Right ventricle myocardium superior (tissue), 1 donor: ENCODE measurements at regions not wholly inside any gene's neighbourhood (a gene's known extent, or its start where the extent isn't known, plus 50 kb on each side); places are given as distances from the start of the nearest gene placed in this dataset.

ENCODE experiments used
- ATAC-seq: fragments of 200-7000 bp; cut with Tn5 transposase; one replicate; pipeline ENCODE4 v1.9.1; 2020; ENCODE audit warnings: mild to moderate bottlenecking; ENCODE audit not compliant: poor library complexity
- DNase-seq: peaks from one replicate; pipeline ENCODE4 v3.0.0-alpha.2; 2020
- intact Hi-C: fragments of 100-400 bp; cut with DNase I; formaldehyde crosslinking; loops from one replicate; pipeline ENCODE4 v1.11.2; 2022
- donor health status: DM: no; HTN: yes; CAD: no; lungs with severe emphysema.

- DNase-seq: no peak
- intact Hi-C loops: no loop called here
- no peak for ATAC-seq
Measured at GRCh38 chr3:55197021-55197420, 269.2 kb upstream of the LRTM1 start.

GRCh38 chr3:55196495-55196894 lies 268.6 kb upstream of the LRTM1 start:
- ATAC-seq: no peak
- intact Hi-C loops: no loop called here
- DNase-seq: no peak

- intact Hi-C loops: no loop called here
Measured at GRCh38 chr3:55194376-55194775, 266.5 kb upstream of the LRTM1 start.

GRCh38 chr3:55191911-55192775 lies 264.3 kb upstream of the LRTM1 start:
- intact Hi-C loops: no loop called here
- DNase-seq (no peak), ATAC-seq (no peak)

More at GRCh38 chr3:55194376-55194775, 266.5 kb upstream of the LRTM1 start:
- ATAC-seq (no peak), DNase-seq (no peak)

GRCh38 chr3:55190331-55190730 lies 262.5 kb upstream of the LRTM1 start:
- intact Hi-C loops: no loop called here
- DNase-seq (no peak), ATAC-seq (no peak)

GRCh38 chr3:55189359-55189801 lies 261.5 kb upstream of the LRTM1 start:
- DNase-seq (no peak), ATAC-seq (peak; percentile 43)
- intact Hi-C loops: no loop called here

- no peak for ATAC-seq
- DNase-seq: no peak
- intact Hi-C loops: no loop called here
Measured at GRCh38 chr3:55185380-55185779, 257.5 kb upstream of the LRTM1 start.

- no peak for ATAC-seq
- intact Hi-C loops: loop anchor here (5.0 kb wide), 1 partner anchor 231 kb away; no protein-coding TSS in a partner anchor
- DNase-seq: no peak
Measured at GRCh38 chr3:55183201-55183600, 255.3 kb upstream of the LRTM1 start.

- intact Hi-C loops: loop anchor here (5.0 kb wide), 1 partner anchor 229 kb away; no protein-coding TSS in a partner anchor
- ATAC-seq (no peak), DNase-seq (no peak)
Measured at GRCh38 chr3:55180936-55181535, 253.2 kb upstream of the LRTM1 start.

GRCh38 chr3:55180161-55180560 lies 252.3 kb upstream of the LRTM1 start:
- DNase-seq (no peak), ATAC-seq (no peak)
- intact Hi-C loops: loop anchor here (5.0 kb wide), 1 partner anchor 228 kb away; no protein-coding TSS in a partner anchor

- ATAC-seq (no peak), DNase-seq (no peak)
- intact Hi-C loops: loop anchor here (10.0 kb wide), 2 partner anchors 314 to 754 kb away; no protein-coding TSS in a partner anchor
Measured at GRCh38 chr3:55178336-55178735, 250.5 kb upstream of the LRTM1 start.

GRCh38 chr3:55177749-55178148 lies 249.9 kb upstream of the LRTM1 start:
- ATAC-seq (no peak), DNase-seq (no peak)
- intact Hi-C loops: loop anchor here (10.0 kb wide), 2 partner anchors 313 to 753 kb away; no protein-coding TSS in a partner anchor

- DNase-seq: no peak
- no peak for ATAC-seq
Measured at GRCh38 chr3:55175423-55175822, 247.6 kb upstream of the LRTM1 start.

GRCh38 chr3:55174747-55175146 lies 246.9 kb upstream of the LRTM1 start:
- intact Hi-C loops: loop anchor here (10.0 kb wide), 2 partner anchors 310 to 750 kb away; no protein-coding TSS in a partner anchor
- DNase-seq (no peak), ATAC-seq (no peak)

More at GRCh38 chr3:55175423-55175822, 247.6 kb upstream of the LRTM1 start:
- intact Hi-C loops: loop anchor here (10.0 kb wide), 2 partner anchors 311 to 751 kb away; no protein-coding TSS in a partner anchor

GRCh38 chr3:55173504-55173903 lies 245.6 kb upstream of the LRTM1 start:
- intact Hi-C loops: loop anchor here (10.0 kb wide), 2 partner anchors 309 to 749 kb away; no protein-coding TSS in a partner anchor
- DNase-seq: no peak
- ATAC-seq: no peak

- DNase-seq: no peak
- intact Hi-C loops: loop anchor here (10.0 kb wide), 2 partner anchors 308 to 748 kb away; no protein-coding TSS in a partner anchor
- ATAC-seq: no peak
Measured at GRCh38 chr3:55172913-55173312, 245.1 kb upstream of the LRTM1 start.

- no peak for ATAC-seq
- no peak for DNase-seq
- intact Hi-C loops: loop anchor here (10.0 kb wide), 2 partner anchors 306 to 746 kb away; no protein-coding TSS in a partner anchor
Measured at GRCh38 chr3:55170444-55170843, 242.6 kb upstream of the LRTM1 start.

- no peak for ATAC-seq
- intact Hi-C loops: loop anchor here (10.0 kb wide), 2 partner anchors 305 to 745 kb away; no protein-coding TSS in a partner anchor
- no peak for DNase-seq
Measured at GRCh38 chr3:55169608-55170072, 241.8 kb upstream of the LRTM1 start.

- DNase-seq (no peak), ATAC-seq (no peak)
- intact Hi-C loops: no loop called here
Measured at GRCh38 chr3:55169161-55169560, 241.3 kb upstream of the LRTM1 start.
